ENCODE measurements at regions not wholly inside any gene's neighbourhood (a gene's known extent, or its start where the extent isn't known, plus 50 kb on each side); places are given as distances from the start of the nearest gene placed in this dataset.
"Not testable (repeated sequence)": the region's sequence is repeated elsewhere in the genome, so short reads cannot be mapped to it uniquely, and the experiment has no call there.

GRCh38 chr2:59157908-59158307 lies 916.8 kb upstream of the FANCL start:
- WGBS, 3 donors, result 69 to 75% (median 69%) methylated on average over 1 of the region's 1 CpG
- DNase-seq; H3K27me3 ChIP-seq (ENCODE audit: control insufficient read depth in 3 of 3, insufficient read depth in 3 of 3, low read length in 3 of 3); H3K9me3 ChIP-seq (ENCODE audit: control insufficient read depth in 2 of 2, insufficient read depth in 1 of 2, low read depth in 1 of 2, low read length in 1 of 2); H3K4me3 ChIP-seq (ENCODE audit: low read depth in 1 of 3, low read length in 3 of 3); H3K36me3 ChIP-seq (ENCODE audit: control insufficient read depth in 3 of 3, insufficient read depth in 2 of 3, low read depth in 1 of 3, low read length in 3 of 3); H3K27ac ChIP-seq (ENCODE audit: low read depth in 1 of 3, low read length in 2 of 3); H3K4me1 ChIP-seq (ENCODE audit: control insufficient read depth in 3 of 3, insufficient read depth in 2 of 3, low read depth in 1 of 3, low read length in 2 of 3); FAIRE-seq: not testable (repeated sequence)

DNA sequence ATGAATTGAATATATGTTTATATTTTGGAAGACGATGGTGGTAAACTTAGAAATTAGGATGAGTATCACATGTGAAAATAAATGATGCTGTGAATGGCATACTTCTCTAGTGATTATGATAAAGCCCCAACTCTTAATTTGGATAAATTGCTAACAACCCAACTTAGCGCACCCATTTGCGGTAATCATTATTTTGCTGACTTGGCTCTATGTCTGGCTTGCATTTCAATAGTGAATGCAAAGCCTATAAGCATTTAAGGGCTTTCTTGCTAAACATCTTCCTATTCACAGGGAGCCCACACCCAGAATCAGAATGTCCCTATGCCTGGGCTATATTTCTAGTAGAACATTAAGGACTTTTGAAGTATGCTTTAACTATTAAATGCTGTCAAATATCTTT lies 910.7 kb upstream of the FANCL start:
- Histone ChIP-seq H3K27me3 (ENCODE audit: control insufficient read depth in 3 of 3, insufficient read depth in 3 of 3, low read length in 3 of 3) (peaks cover 0 to 2% (median 0%) of the 10 kb centered on the region in 3 donors), H3K4me3 (ENCODE audit: low read depth in 1 of 3, low read length in 3 of 3) (no peak overlapping the region), H3K4me1 (ENCODE audit: control insufficient read depth in 3 of 3, insufficient read depth in 2 of 3, low read depth in 1 of 3, low read length in 2 of 3) (no peaks in the 10 kb centered on the region), H3K36me3 (ENCODE audit: control insufficient read depth in 3 of 3, insufficient read depth in 2 of 3, low read depth in 1 of 3, low read length in 3 of 3) (no peaks in the 10 kb centered on the region), H3K27ac (ENCODE audit: low read depth in 1 of 3, low read length in 2 of 3) (no peak overlapping the region), H3K9me3 (ENCODE audit: control insufficient read depth in 2 of 2, insufficient read depth in 1 of 2, low read depth in 1 of 2, low read length in 1 of 2) (no peaks in the 10 kb centered on the region)
- DNase-seq (no peak), FAIRE-seq (no peak)
- WGBS, 3 donors, result 91 to 93% (median 93%) methylated on average over 3 of the region's 3 CpGs

DNA sequence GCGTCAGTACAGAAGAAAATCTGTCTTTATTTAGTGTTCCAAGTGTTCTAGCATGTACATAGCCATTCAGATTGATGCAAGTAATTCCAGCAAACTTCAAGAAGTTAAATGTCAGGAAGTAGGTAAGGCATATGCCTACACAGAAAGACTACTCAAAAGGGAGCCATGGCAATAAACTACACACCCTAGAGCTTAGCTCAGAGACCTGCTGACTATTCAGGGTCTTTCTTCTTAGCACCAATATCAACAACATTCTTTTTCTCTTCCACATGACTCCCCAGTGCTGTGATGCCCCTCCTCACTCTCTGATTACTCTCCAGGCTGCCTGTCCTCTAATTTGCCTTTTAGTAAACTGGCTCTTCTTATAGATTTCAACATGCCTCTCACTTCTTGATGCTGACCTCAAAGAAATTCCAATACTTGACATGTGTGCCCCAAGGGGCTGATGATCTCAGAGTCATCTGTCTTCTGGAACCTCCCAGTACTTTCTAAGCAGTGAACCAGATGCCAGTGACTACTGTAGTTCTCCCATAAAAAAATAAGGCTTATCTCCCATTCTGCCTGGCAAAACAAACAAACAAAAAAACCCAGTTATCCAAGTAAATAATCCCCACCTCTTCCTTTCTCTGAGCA lies 909.2 kb upstream of the FANCL start:
- WGBS, 3 donors, result 71 to 82% (median 74%) methylated on average over 1 of the region's 1 CpG
- Histone ChIP-seq H3K4me1 (ENCODE audit: control insufficient read depth in 3 of 3, insufficient read depth in 2 of 3, low read depth in 1 of 3, low read length in 2 of 3) (no peaks in the 10 kb centered on the region), H3K27ac (ENCODE audit: low read depth in 1 of 3, low read length in 2 of 3) (no peak overlapping the region), H3K4me3 (ENCODE audit: low read depth in 1 of 3, low read length in 3 of 3) (no peak overlapping the region), H3K36me3 (ENCODE audit: control insufficient read depth in 3 of 3, insufficient read depth in 2 of 3, low read depth in 1 of 3, low read length in 3 of 3) (no peaks in the 10 kb centered on the region), H3K9me3 (ENCODE audit: control insufficient read depth in 2 of 2, insufficient read depth in 1 of 2, low read depth in 1 of 2, low read length in 1 of 2) (no peaks in the 10 kb centered on the region), H3K27me3 (ENCODE audit: control insufficient read depth in 3 of 3, insufficient read depth in 3 of 3, low read length in 3 of 3) (peaks cover 0 to 2% (median 0%) of the 10 kb centered on the region in 3 donors)
- DNase-seq, result no peak
- FAIRE-seq, result no peak

- peaks cover 0 to 2% (median 0%) of the 10 kb centered on the region in 3 donors for H3K27me3 ChIP-seq (ENCODE audit: control insufficient read depth in 3 of 3, insufficient read depth in 3 of 3, low read length in 3 of 3)
- H3K4me3 ChIP-seq (ENCODE audit: low read depth in 1 of 3, low read length in 3 of 3), result no peak overlapping the region
- FAIRE-seq (no peak), DNase-seq (no peak)
- H3K9me3 ChIP-seq (ENCODE audit: control insufficient read depth in 2 of 2, insufficient read depth in 1 of 2, low read depth in 1 of 2, low read length in 1 of 2), result no peaks in the 10 kb centered on the region
- no peak overlapping the region for H3K27ac ChIP-seq (ENCODE audit: low read depth in 1 of 3, low read length in 2 of 3)
- H3K4me1 ChIP-seq (ENCODE audit: control insufficient read depth in 3 of 3, insufficient read depth in 2 of 3, low read depth in 1 of 3, low read length in 2 of 3), result no peaks in the 10 kb centered on the region
- H3K36me3 ChIP-seq (ENCODE audit: control insufficient read depth in 3 of 3, insufficient read depth in 2 of 3, low read depth in 1 of 3, low read length in 3 of 3), result no peaks in the 10 kb centered on the region
These were observed 908.1 kb upstream of the FANCL start for GRCh38 chr2:59149271-59149670.

DNA sequence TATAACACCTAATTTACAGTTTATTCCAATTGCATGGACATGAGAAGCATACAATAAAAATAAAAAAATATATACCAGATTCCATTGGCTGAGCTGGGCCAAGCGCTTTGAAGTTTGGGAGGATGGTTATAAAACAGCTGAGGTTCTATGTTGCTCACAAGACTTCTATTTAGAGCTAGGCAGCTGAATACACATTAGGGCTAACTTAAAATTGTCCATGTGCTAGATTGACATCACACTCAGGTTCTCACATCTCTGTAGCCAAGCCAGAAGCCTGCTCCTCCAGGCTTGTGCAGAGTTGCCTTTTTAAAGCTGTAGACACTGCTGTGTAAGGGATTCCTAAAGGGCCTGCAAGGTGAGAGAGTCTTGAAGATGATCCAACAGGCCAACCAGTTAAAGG lies 871.1 kb upstream of the FANCL start:
- Histone ChIP-seq H3K27ac (ENCODE audit: low read depth in 1 of 3, low read length in 2 of 3) (no peak overlapping the region), H3K4me3 (ENCODE audit: low read depth in 1 of 3, low read length in 3 of 3) (no peak overlapping the region), H3K9me3 (ENCODE audit: control insufficient read depth in 2 of 2, insufficient read depth in 1 of 2, low read depth in 1 of 2, low read length in 1 of 2) (no peaks in the 10 kb centered on the region), H3K36me3 (ENCODE audit: control insufficient read depth in 3 of 3, insufficient read depth in 2 of 3, low read depth in 1 of 3, low read length in 3 of 3) (no peaks in the 10 kb centered on the region), H3K27me3 (ENCODE audit: control insufficient read depth in 3 of 3, insufficient read depth in 3 of 3, low read length in 3 of 3) (no peaks in the 10 kb centered on the region), H3K4me1 (ENCODE audit: control insufficient read depth in 3 of 3, insufficient read depth in 2 of 3, low read depth in 1 of 3, low read length in 2 of 3) (no peaks in the 10 kb centered on the region)
- FAIRE-seq (no peak), DNase-seq (no peak)
- WGBS, 3 donors, result 90 to 97% (median 97%) methylated on average over 1 of the region's 1 CpG

DNA sequence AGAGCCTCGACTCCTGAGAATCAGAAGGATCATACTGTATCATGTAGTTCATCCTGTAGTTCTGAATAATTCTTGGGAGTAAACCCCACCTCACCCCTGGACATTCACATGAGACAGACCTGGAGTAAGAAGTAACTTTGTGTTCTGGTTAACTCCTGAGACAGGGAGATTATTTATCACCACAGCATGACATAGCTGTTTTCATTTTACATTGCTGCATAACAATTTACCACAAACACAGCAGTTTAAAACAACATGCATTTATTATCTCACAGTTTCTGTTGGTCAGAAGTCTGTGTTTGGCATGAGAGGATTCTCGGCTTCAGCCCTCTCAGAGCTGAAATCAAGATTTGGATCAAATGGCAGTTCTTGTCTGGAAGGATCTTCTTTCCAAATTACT lies 855.8 kb upstream of the FANCL start:
- no peak for FAIRE-seq
- 72 to 77% (median 72%) methylated on average over 2 of the region's 2 CpGs for WGBS, 3 donors

GRCh38 chr2:59093571-59093970 lies 852.4 kb upstream of the FANCL start:
- Histone ChIP-seq H3K27ac (ENCODE audit: low read depth in 1 of 3, low read length in 2 of 3) (no peak overlapping the region), H3K9me3 (ENCODE audit: control insufficient read depth in 2 of 2, insufficient read depth in 1 of 2, low read depth in 1 of 2, low read length in 1 of 2) (peaks cover 1 to 15% of the 10 kb centered on the region in 2 donors), H3K36me3 (ENCODE audit: control insufficient read depth in 3 of 3, insufficient read depth in 2 of 3, low read depth in 1 of 3, low read length in 3 of 3) (no peaks in the 10 kb centered on the region), H3K27me3 (ENCODE audit: control insufficient read depth in 3 of 3, insufficient read depth in 3 of 3, low read length in 3 of 3) (no peaks in the 10 kb centered on the region), H3K4me1 (ENCODE audit: control insufficient read depth in 3 of 3, insufficient read depth in 2 of 3, low read depth in 1 of 3, low read length in 2 of 3) (no peaks in the 10 kb centered on the region), H3K4me3 (ENCODE audit: low read depth in 1 of 3, low read length in 3 of 3) (no peak overlapping the region)
- DNase-seq, result no peak
- WGBS, 3 donors, result 85 to 93% (median 87%) methylated on average over 4 of the region's 4 CpGs
- FAIRE-seq, result no peak

More for the DNA sequence above, 855.8 kb upstream of the FANCL start:
- Histone ChIP-seq H3K9me3 (ENCODE audit: control insufficient read depth in 2 of 2, insufficient read depth in 1 of 2, low read depth in 1 of 2, low read length in 1 of 2) (peaks cover 1 to 17% of the 10 kb centered on the region in 2 donors), H3K27me3 (ENCODE audit: control insufficient read depth in 3 of 3, insufficient read depth in 3 of 3, low read length in 3 of 3) (no peaks in the 10 kb centered on the region), H3K27ac (ENCODE audit: low read depth in 1 of 3, low read length in 2 of 3) (no peak overlapping the region), H3K4me3 (ENCODE audit: low read depth in 1 of 3, low read length in 3 of 3) (no peak overlapping the region), H3K4me1 (ENCODE audit: control insufficient read depth in 3 of 3, insufficient read depth in 2 of 3, low read depth in 1 of 3, low read length in 2 of 3) (no peaks in the 10 kb centered on the region), H3K36me3 (ENCODE audit: control insufficient read depth in 3 of 3, insufficient read depth in 2 of 3, low read depth in 1 of 3, low read length in 3 of 3) (no peaks in the 10 kb centered on the region)
- DNase-seq, result no peak

GRCh38 chr2:59084326-59084725 lies 843.2 kb upstream of the FANCL start:
- DNase-seq (no peak), FAIRE-seq (no peak)
- Histone ChIP-seq H3K4me1 (ENCODE audit: control insufficient read depth in 3 of 3, insufficient read depth in 2 of 3, low read depth in 1 of 3, low read length in 2 of 3) (no peaks in the 10 kb centered on the region), H3K4me3 (ENCODE audit: low read depth in 1 of 3, low read length in 3 of 3) (no peak overlapping the region), H3K27ac (ENCODE audit: low read depth in 1 of 3, low read length in 2 of 3) (no peak overlapping the region), H3K27me3 (ENCODE audit: control insufficient read depth in 3 of 3, insufficient read depth in 3 of 3, low read length in 3 of 3) (no peaks in the 10 kb centered on the region), H3K36me3 (ENCODE audit: control insufficient read depth in 3 of 3, insufficient read depth in 2 of 3, low read depth in 1 of 3, low read length in 3 of 3) (no peaks in the 10 kb centered on the region), H3K9me3 (ENCODE audit: control insufficient read depth in 2 of 2, insufficient read depth in 1 of 2, low read depth in 1 of 2, low read length in 1 of 2) (no peaks in the 10 kb centered on the region)
- 43 to 58% (median 47%) methylated on average over 6 of the region's 6 CpGs for WGBS, 3 donors

Measured in small intestine (tissue), 7 donors.